SK-N-SH treated with all-trans-retinoic acid at 6 μM for 48 hours (cell line): ENCODE measurements at regions not wholly inside any gene's neighbourhood (a gene's known extent, or its start where the extent isn't known, plus 50 kb on each side); places are given as distances from the start of the nearest gene placed in this dataset.

Source experiments
- ATAC-seq: fragments of 200-7000 bp; cut with Tn5 transposase; 3 replicates; pipeline ENCODE4 v1.9.1; 2020; ENCODE audit warnings: mild to moderate bottlenecking, moderate library complexity
- ARNTL ChIP-seq: fragments of 450-650 bp; formaldehyde crosslinking; IDR thresholded peaks from 2 replicates; pipeline ENCODE4 v1.5.0; 2020; ENCODE audit warnings: low read depth, mild to moderate bottlenecking, moderate library complexity, borderline replicate concordance
- BACH2 ChIP-seq: fragments of 250-450 bp; sonication (Bioruptor Pico); IDR thresholded peaks from 2 replicates; pipeline ENCODE4 v1.9.0; 2021; ENCODE audit warnings: mild to moderate bottlenecking, borderline replicate concordance
- CSDC2 ChIP-seq: fragments of 250-450 bp; sonication (Bioruptor Pico); IDR thresholded peaks from 2 replicates; pipeline ENCODE4 v1.5.0; 2020; ENCODE audit warnings: mild to moderate bottlenecking, moderate library complexity
- ESRRG ChIP-seq: fragments of 250-450 bp; sonication (Bioruptor Pico); IDR thresholded peaks from 2 replicates; pipeline ENCODE4 v1.6.1; 2021; ENCODE audit warnings: mild to moderate bottlenecking
- GLIS3 ChIP-seq: fragments of 250-450 bp; sonication (Bioruptor Pico); IDR thresholded peaks from 2 replicates; pipeline ENCODE4 v1.5.0; 2020; ENCODE audit warnings: mild to moderate bottlenecking, moderate library complexity
- ISL1 ChIP-seq: fragments of 250-450 bp; sonication (Bioruptor Pico); IDR thresholded peaks from 2 replicates; pipeline ENCODE4 v2.1.2; 2022; ENCODE audit warnings: mild to moderate bottlenecking, moderate library complexity
- OSR1 ChIP-seq: fragments of 250-450 bp; sonication (Bioruptor Pico); IDR thresholded peaks from 2 replicates; pipeline ENCODE4 v1.8.0; 2022; ENCODE audit warnings: moderate library complexity, mild to moderate bottlenecking, inconsistent platforms
- PPARA ChIP-seq: fragments of 250-450 bp; sonication (Bioruptor Pico); IDR thresholded peaks from 2 replicates; pipeline ENCODE4 v1.5.0; 2020; ENCODE audit warnings: mild to moderate bottlenecking, borderline replicate concordance
- RARB ChIP-seq: fragments of 250-450 bp; sonication (Bioruptor Pico); IDR thresholded peaks from 2 replicates; pipeline ENCODE4 v1.8.0; 2021; ENCODE audit warnings: mild to moderate bottlenecking, moderate library complexity
- TCF4 ChIP-seq: fragments of 250-450 bp; sonication (Bioruptor Pico); IDR thresholded peaks from 2 replicates; pipeline ENCODE4 v1.8.0; 2021; ENCODE audit warnings: mild to moderate bottlenecking, moderate library complexity, borderline replicate concordance
- TOX ChIP-seq: fragments of 250-450 bp; sonication (Bioruptor Pico); IDR thresholded peaks from 2 replicates; pipeline ENCODE4 v1.8.0; 2021; ENCODE audit warnings: mild to moderate bottlenecking, moderate library complexity, borderline replicate concordance
- ZC3H10 ChIP-seq: fragments of 250-450 bp; sonication (Bioruptor Pico); IDR thresholded peaks from 2 replicates; pipeline ENCODE4 v1.5.1; 2021; ENCODE audit warnings: mild to moderate bottlenecking, moderate library complexity
- ZFP3 ChIP-seq: fragments of 250-450 bp; sonication (Bioruptor Pico); IDR thresholded peaks from 2 replicates; pipeline ENCODE4 v1.5.0; 2020; ENCODE audit warnings: mild to moderate bottlenecking, moderate library complexity
- ZFP30 ChIP-seq: fragments of 450-650 bp; formaldehyde crosslinking; IDR thresholded peaks from 2 replicates; pipeline ENCODE4 v1.5.0; 2022; ENCODE audit warnings: mild to moderate bottlenecking, moderate library complexity
- ZNF565 ChIP-seq: fragments of 450-650 bp; formaldehyde crosslinking; conservative IDR thresholded peaks from 2 replicates; pipeline ENCODE4 v1.5.0; 2020; ENCODE audit warnings: low read depth, mild to moderate bottlenecking, moderate library complexity
- ZNF70 ChIP-seq: fragments of 450-650 bp; formaldehyde crosslinking; IDR thresholded peaks from 2 replicates; pipeline ENCODE4 v1.5.0; 2020; ENCODE audit warnings: mild to moderate bottlenecking, moderate library complexity
- ZNF8 ChIP-seq: fragments of 450-650 bp; formaldehyde crosslinking; IDR thresholded peaks from 2 replicates; pipeline ENCODE4 v1.5.0; 2020; ENCODE audit warnings: mild to moderate bottlenecking, moderate library complexity
- TF ChIP-seq, protein P1 (sequence below): fragments of 250-450 bp; sonication (Bioruptor Pico); IDR thresholded peaks from 2 replicates; pipeline ENCODE4 v1.8.0; 2021; ENCODE audit warnings: low read depth, mild to moderate bottlenecking, moderate library complexity, borderline replicate concordance
- TF ChIP-seq, protein P2 (sequence below): fragments of 250-450 bp; sonication (Bioruptor Pico); IDR thresholded peaks from 2 replicates; pipeline ENCODE4 v1.5.1; 2020; ENCODE audit warnings: low read depth, mild to moderate bottlenecking, moderate library complexity
- TF ChIP-seq, protein P3 (sequence below): fragments of 250-450 bp; sonication (Bioruptor Pico); IDR thresholded peaks from 2 replicates; pipeline ENCODE4 v1.5.1; 2021; ENCODE audit warnings: mild to moderate bottlenecking, moderate library complexity
- TF ChIP-seq, protein P4 (sequence below): fragments of 250-450 bp; sonication (Bioruptor Pico); IDR thresholded peaks from 2 replicates; pipeline ENCODE4 v1.8.0; 2020; ENCODE audit warnings: mild to moderate bottlenecking, moderate library complexity, borderline replicate concordance
- TF ChIP-seq, protein P5 (sequence below): fragments of 250-450 bp; sonication (Bioruptor Pico); IDR thresholded peaks from 2 replicates; pipeline ENCODE4 v1.5.0; 2020; ENCODE audit warnings: mild to moderate bottlenecking, moderate library complexity

DNA sequence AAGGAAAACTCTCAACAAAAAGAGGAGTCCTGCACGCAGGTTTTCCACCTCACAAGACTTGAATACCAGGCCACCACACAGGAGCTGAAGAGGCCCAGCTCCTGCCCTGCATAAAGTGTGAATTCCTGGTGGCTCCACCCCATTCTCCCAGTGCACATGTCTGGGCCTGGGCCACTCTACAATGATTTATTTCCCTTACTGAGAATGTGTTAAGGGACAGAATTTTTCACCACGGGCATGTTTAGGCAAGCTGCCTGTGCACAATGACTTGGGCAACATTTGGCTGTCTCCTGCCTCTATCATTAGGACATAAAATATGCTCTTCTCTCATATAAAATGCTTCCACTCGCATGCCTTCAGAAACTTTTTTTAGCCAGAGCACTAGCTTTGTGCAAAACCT, 197.1 kb downstream of the SLC7A11 start:
- TF ChIP-seq BACH2 (CRISPR knock-in tag) (no peak), ESRRG (CRISPR knock-in tag) (no peak), TCF4 (CRISPR knock-in tag) (no peak), ZNF8 (CRISPR knock-in tag) (no peak), ZNF565 (CRISPR knock-in tag) (no peak), ZFP30 (CRISPR knock-in tag) (no peak), RARB (CRISPR knock-in tag) (no peak), ISL1 (no peak), CSDC2 (no peak), OSR1 (CRISPR knock-in tag) (no peak), ZNF70 (no peak), TOX (CRISPR knock-in tag) (no peak), ZFP3 (CRISPR knock-in tag) (no peak), GLIS3 (CRISPR knock-in tag) (no peak), PPARA (no peak), ARNTL (CRISPR knock-in tag) (no peak)
- TF ChIP-seq, protein P1, sequence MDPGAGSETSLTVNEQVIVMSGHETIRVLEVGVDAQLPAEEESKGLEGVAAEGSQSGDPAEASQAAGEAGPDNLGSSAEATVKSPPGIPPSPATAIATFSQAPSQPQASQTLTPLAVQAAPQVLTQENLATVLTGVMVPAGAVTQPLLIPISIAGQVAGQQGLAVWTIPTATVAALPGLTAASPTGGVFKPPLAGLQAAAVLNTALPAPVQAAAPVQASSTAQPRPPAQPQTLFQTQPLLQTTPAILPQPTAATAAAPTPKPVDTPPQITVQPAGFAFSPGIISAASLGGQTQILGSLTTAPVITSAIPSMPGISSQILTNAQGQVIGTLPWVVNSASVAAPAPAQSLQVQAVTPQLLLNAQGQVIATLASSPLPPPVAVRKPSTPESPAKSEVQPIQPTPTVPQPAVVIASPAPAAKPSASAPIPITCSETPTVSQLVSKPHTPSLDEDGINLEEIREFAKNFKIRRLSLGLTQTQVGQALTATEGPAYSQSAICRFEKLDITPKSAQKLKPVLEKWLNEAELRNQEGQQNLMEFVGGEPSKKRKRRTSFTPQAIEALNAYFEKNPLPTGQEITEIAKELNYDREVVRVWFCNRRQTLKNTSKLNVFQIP (CRISPR knock-in tag), result no peak
- TF ChIP-seq, protein P2, sequence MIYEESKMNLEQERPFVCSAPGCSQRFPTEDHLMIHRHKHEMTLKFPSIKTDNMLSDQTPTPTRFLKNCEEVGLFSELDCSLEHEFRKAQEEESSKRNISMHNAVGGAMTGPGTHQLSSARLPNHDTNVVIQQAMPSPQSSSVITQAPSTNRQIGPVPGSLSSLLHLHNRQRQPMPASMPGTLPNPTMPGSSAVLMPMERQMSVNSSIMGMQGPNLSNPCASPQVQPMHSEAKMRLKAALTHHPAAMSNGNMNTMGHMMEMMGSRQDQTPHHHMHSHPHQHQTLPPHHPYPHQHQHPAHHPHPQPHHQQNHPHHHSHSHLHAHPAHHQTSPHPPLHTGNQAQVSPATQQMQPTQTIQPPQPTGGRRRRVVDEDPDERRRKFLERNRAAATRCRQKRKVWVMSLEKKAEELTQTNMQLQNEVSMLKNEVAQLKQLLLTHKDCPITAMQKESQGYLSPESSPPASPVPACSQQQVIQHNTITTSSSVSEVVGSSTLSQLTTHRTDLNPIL (CRISPR knock-in tag), result no peak
- TF ChIP-seq, protein P3, sequence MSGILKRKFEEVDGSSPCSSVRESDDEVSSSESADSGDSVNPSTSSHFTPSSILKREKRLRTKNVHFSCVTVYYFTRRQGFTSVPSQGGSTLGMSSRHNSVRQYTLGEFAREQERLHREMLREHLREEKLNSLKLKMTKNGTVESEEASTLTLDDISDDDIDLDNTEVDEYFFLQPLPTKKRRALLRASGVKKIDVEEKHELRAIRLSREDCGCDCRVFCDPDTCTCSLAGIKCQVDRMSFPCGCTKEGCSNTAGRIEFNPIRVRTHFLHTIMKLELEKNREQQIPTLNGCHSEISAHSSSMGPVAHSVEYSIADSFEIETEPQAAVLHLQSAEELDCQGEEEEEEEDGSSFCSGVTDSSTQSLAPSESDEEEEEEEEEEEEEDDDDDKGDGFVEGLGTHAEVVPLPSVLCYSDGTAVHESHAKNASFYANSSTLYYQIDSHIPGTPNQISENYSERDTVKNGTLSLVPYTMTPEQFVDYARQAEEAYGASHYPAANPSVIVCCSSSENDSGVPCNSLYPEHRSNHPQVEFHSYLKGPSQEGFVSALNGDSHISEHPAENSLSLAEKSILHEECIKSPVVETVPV (CRISPR knock-in tag), result no peak
- TF ChIP-seq, protein P4, sequence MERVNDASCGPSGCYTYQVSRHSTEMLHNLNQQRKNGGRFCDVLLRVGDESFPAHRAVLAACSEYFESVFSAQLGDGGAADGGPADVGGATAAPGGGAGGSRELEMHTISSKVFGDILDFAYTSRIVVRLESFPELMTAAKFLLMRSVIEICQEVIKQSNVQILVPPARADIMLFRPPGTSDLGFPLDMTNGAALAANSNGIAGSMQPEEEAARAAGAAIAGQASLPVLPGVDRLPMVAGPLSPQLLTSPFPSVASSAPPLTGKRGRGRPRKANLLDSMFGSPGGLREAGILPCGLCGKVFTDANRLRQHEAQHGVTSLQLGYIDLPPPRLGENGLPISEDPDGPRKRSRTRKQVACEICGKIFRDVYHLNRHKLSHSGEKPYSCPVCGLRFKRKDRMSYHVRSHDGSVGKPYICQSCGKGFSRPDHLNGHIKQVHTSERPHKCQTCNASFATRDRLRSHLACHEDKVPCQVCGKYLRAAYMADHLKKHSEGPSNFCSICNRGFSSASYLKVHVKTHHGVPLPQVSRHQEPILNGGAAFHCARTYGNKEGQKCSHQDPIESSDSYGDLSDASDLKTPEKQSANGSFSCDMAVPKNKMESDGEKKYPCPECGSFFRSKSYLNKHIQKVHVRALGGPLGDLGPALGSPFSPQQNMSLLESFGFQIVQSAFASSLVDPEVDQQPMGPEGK (CRISPR knock-in tag), result no peak

DNA sequence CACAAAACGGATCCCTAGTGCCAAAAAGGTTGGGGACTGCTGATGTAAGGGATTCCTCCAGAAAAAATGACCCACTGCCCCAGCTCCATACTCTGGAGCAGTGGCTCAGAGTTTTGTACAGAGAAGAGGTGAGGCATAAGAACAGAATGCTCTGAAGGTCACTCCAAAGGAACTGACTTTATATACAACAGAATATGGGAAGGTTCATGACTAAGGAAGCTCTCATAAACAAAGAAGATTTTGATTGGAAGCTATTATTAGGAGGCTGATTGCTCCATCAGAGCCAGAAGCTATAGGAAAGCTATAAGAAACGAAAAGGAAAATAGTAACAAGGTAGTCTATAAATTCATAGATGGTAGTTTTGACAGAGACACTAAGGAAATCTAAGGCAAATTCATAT, 203.1 kb downstream of the SLC7A11 start:
- ATAC-seq, result no peak
- TF ChIP-seq PPARA (no peak), ZNF8 (CRISPR knock-in tag) (no peak), ZFP3 (CRISPR knock-in tag) (no peak), TCF4 (CRISPR knock-in tag) (no peak), ZFP30 (CRISPR knock-in tag) (no peak), RARB (CRISPR knock-in tag) (no peak), BACH2 (CRISPR knock-in tag) (no peak), ISL1 (no peak), CSDC2 (no peak), TOX (CRISPR knock-in tag) (no peak), ARNTL (CRISPR knock-in tag) (no peak), ZNF565 (CRISPR knock-in tag) (no peak), ZC3H10 (CRISPR knock-in tag) (no peak), GLIS3 (CRISPR knock-in tag) (no peak), ZNF70 (no peak)
- TF ChIP-seq, protein P4 (CRISPR knock-in tag), result no peak
- TF ChIP-seq, protein P2 (CRISPR knock-in tag), result no peak
- TF ChIP-seq, protein P5, sequence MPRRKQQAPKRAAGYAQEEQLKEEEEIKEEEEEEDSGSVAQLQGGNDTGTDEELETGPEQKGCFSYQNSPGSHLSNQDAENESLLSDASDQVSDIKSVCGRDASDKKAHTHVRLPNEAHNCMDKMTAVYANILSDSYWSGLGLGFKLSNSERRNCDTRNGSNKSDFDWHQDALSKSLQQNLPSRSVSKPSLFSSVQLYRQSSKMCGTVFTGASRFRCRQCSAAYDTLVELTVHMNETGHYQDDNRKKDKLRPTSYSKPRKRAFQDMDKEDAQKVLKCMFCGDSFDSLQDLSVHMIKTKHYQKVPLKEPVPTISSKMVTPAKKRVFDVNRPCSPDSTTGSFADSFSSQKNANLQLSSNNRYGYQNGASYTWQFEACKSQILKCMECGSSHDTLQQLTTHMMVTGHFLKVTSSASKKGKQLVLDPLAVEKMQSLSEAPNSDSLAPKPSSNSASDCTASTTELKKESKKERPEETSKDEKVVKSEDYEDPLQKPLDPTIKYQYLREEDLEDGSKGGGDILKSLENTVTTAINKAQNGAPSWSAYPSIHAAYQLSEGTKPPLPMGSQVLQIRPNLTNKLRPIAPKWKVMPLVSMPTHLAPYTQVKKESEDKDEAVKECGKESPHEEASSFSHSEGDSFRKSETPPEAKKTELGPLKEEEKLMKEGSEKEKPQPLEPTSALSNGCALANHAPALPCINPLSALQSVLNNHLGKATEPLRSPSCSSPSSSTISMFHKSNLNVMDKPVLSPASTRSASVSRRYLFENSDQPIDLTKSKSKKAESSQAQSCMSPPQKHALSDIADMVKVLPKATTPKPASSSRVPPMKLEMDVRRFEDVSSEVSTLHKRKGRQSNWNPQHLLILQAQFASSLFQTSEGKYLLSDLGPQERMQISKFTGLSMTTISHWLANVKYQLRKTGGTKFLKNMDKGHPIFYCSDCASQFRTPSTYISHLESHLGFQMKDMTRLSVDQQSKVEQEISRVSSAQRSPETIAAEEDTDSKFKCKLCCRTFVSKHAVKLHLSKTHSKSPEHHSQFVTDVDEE (CRISPR knock-in tag), result no peak
- TF ChIP-seq, protein P3 (CRISPR knock-in tag), result no peak
- TF ChIP-seq, protein P1 (CRISPR knock-in tag), result no peak
- TF ChIP-seq, all 23 proteins: peak for 0

More for the DNA sequence above, 197.1 kb downstream of the SLC7A11 start:
- no peak for ATAC-seq
